Astrocyte (in vitro differentiated cells and primary cell): ENCODE measurements at regions not wholly inside any gene's neighbourhood (a gene's known extent, or its start where the extent isn't known, plus 50 kb on each side); places are given as distances from the start of the nearest gene placed in this dataset.

ENCODE experiments used
- CTCF ChIP-seq: IDR thresholded peaks from 2 replicates; pipeline ENCODE4 v1.5.1; 2011; ENCODE audit warnings: low read depth, mild to moderate bottlenecking, inconsistent platforms, low read length, moderate library complexity; ENCODE audit not compliant: insufficient read depth
- EZH2 ChIP-seq: IDR thresholded peaks from 2 replicates; pipeline ENCODE4 v1.6.1; 2012; ENCODE audit warnings: mild to moderate bottlenecking, low read length, inconsistent platforms; ENCODE audit not compliant: insufficient read depth

DNA sequence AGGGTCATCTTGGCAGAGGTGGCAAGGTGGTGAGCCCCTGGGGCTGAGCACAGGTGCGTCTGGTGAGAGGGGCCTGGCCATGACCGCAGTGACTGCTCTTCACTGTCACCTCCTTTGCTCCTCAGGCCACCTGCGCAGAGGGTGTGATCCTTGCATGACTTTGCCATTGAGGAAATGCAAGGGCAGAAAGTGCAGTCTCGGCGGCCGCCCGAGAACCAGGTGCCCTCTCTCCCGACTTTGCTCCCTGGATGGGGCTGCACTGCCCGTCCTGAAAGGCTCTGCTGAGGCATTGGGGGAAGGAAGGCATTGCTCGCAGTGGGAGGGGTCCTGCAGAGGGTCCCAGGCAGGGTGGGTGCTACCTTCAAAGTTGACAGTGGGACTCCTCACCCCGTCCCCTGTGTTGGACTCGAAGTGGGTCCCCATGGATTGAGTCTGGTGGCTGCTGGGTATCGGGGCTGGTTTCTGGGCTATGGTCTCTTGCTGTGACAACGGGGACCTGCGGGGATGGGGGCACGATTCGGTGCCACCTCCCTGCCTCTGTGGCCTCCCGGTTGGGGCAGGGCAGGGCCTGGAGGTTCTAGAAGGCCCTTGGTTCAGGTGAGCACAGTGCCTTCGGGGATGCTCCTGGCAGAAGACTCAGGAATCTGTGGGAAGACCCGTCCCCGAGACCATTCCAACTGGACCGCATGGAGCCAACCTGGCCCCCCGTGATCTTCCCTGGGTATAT is 1239.4 kb downstream of the BRD1 start:
- TF ChIP-seq CTCF = no peak
- TF ChIP-seq EZH2 = no peak
